ENCODE measurements at regions not wholly inside any gene's neighbourhood (a gene's known extent, or its start where the extent isn't known, plus 50 kb on each side); places are given as distances from the start of the nearest gene placed in this dataset.
"Not testable (repeated sequence)": the region's sequence is repeated elsewhere in the genome, so short reads cannot be mapped to it uniquely, and the experiment has no call there.

DNA sequence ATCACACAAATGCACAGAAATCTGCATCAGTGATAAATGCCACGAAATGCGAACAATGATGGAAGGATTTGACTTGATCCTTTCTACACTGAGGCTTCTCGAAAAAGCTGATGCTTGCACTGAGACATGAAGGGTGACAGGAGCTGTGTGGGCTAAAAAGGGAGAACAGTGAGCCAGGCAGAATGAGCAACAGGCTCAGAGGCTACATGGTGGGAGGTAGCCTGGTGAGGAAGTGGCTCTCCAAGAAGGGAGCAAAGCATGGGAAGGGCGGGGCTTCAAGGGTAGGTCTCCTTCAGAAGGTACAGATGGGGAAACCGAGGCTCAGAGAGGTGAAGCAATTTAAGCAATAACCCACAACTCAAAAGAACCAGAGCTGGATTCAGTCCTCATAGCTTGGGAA lies 82.4 kb downstream of the TRIM43 start:
- H3K9me3 Mint-ChIP-seq: no peaks in the 10 kb centered on the region
- POLR2A ChIA-PET: no interaction called here
- no peak for DNase-seq
- no peaks in the 10 kb centered on the region for H3K4me1 Mint-ChIP-seq
- no peaks in the 10 kb centered on the region for H3K36me3 Mint-ChIP-seq (ENCODE audit: low read depth)
- H3K4me3 Mint-ChIP-seq: no peak overlapping the region
- no peak overlapping the region for H3K27ac Mint-ChIP-seq
- peaks cover 22% of the 10 kb centered on the region for H3K27me3 Mint-ChIP-seq
- CTCF ChIA-PET: no interaction called here

DNA sequence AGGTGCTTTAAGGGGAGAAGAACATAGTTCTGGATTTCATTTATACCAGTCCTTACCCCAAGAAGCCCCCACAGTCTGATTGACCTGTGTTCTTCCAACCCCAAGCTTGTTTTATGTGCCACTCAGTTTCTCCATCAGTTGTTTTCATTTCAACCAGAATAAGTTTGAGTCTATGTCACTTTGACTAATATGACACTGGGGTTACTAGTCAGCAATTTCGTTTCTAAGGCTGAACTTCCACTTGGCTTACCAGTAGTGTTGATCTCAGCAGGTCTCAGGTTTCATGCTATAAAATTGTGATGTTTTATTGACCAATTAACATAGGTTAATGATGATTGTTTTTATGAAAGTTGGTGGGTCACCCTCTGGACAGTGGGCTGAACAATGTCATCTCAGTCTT lies 84.8 kb downstream of the TRIM43 start:
- POLR2A ChIA-PET; DNase-seq; H3K4me3 Mint-ChIP-seq; H3K4me1 Mint-ChIP-seq; H3K36me3 Mint-ChIP-seq (ENCODE audit: low read depth); H3K9me3 Mint-ChIP-seq; H3K27ac Mint-ChIP-seq; CTCF ChIA-PET: not testable (repeated sequence)
- peaks cover 23% of the 10 kb centered on the region for H3K27me3 Mint-ChIP-seq

- CTCF ChIA-PET: no interaction called here
- Mint-ChIP-seq H3K36me3 (ENCODE audit: low read depth) (no peaks in the 10 kb centered on the region), H3K4me3 (no peak overlapping the region), H3K27ac (no peak overlapping the region), H3K27me3 (peaks cover 27% of the 10 kb centered on the region), H3K9me3 (no peaks in the 10 kb centered on the region), H3K4me1 (peaks cover 1% of the 10 kb centered on the region)
- POLR2A ChIA-PET: no interaction called here
- DNase-seq: no peak
Measured at GRCh38 chr2:95677346-95677745, 85.5 kb downstream of the TRIM43 start.

DNA sequence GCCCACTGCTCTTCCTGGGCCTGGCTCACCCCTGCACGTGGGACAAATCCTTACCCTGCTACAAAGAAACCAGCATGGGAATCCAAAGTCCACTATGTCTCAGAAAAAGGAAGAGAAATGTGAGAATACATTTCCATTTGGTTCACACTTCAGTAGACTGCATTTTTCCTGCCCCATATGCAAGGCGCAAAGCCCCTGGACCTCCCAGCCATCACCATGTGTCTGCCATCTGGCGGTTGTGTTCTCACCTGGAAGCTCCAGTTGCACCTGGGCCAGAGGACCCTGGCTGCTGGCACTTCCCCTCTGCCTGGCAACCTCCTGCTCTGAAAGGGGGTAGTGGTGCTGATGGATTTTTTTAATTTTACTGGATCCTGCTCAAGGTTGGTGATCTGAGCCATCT lies 86.0 kb downstream of the TRIM43 start:
- H3K36me3 Mint-ChIP-seq (ENCODE audit: low read depth); H3K27ac Mint-ChIP-seq; H3K9me3 Mint-ChIP-seq; CTCF ChIA-PET; POLR2A ChIA-PET; H3K4me1 Mint-ChIP-seq; H3K4me3 Mint-ChIP-seq; DNase-seq: not testable (repeated sequence)
- H3K27me3 Mint-ChIP-seq: peaks cover 30% of the 10 kb centered on the region

- H3K9me3 Mint-ChIP-seq; CTCF ChIA-PET; H3K36me3 Mint-ChIP-seq (ENCODE audit: low read depth); DNase-seq; H3K4me1 Mint-ChIP-seq; H3K27ac Mint-ChIP-seq; H3K4me3 Mint-ChIP-seq; POLR2A ChIA-PET: not testable (repeated sequence)
- H3K27me3 Mint-ChIP-seq: peaks cover 24% of the 10 kb centered on the region
Measured at GRCh38 chr2:95681158-95681557, 89.4 kb downstream of the TRIM43 start.

DNA sequence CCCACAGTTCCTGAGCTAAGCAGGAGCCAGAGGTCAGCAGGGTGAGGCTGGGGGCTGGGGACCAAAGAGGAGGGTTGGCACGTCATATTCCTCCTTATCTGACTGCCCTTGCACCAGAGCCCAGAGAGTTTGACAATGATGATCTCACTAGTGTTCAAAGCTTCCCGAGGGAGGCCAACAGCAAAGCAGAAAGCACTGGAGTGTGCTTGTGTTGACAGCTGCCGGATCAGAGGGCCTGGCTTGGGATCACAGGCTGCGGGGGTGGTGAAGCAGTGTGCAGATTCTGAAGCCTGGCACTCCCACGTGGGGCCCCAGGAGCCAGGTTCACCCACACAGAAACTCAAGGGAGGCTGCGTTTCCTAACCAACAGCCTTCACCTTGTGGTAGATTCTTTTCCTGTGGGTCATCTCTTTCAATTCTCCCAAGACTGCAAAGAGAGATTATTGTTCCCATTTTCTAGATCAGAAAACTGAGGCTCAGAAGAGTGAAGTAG lies 89.8 kb downstream of the TRIM43 start:
- H3K9me3 Mint-ChIP-seq; H3K36me3 Mint-ChIP-seq (ENCODE audit: low read depth); H3K4me3 Mint-ChIP-seq; CTCF ChIA-PET; H3K27ac Mint-ChIP-seq; POLR2A ChIA-PET; H3K4me1 Mint-ChIP-seq; DNase-seq: not testable (repeated sequence)
- H3K27me3 Mint-ChIP-seq: peaks cover 24% of the 10 kb centered on the region

DNA sequence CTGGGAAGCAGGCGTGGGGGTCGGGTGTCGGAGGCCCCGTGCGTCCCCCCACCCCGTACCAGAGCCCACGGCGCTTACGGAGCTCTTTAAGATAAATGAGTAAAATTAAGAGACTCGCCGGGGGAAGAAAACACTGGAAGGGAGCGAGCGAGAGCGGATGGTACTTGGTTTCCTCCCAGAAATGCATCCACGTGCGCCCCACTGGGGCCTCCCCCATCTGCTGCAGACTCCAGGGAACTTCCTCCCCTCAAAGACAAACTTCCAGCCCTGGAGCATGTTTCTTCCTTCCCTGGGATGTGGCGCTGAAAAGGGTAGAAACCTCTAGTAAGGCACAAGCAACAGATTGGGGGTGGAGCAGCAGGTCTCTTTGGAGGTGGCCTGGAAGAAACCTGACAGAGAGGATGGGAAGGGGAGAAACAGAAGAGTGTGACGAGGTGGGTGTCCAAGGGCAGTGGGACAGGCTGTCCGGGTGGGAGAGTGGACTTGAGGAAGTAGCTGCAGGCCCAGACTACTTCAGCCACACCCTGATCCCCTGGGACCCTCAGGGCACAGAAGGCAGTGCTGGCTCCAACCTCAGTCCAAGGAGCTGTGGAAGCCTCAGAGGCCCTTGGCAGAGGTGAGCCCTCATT lies 91.2 kb downstream of the TRIM43 start:
- H3K9me3 Mint-ChIP-seq; H3K36me3 Mint-ChIP-seq (ENCODE audit: low read depth); H3K27ac Mint-ChIP-seq; DNase-seq; POLR2A ChIA-PET; H3K4me1 Mint-ChIP-seq; CTCF ChIA-PET; H3K4me3 Mint-ChIP-seq: not testable (repeated sequence)
- peaks cover 26% of the 10 kb centered on the region for H3K27me3 Mint-ChIP-seq

DNA sequence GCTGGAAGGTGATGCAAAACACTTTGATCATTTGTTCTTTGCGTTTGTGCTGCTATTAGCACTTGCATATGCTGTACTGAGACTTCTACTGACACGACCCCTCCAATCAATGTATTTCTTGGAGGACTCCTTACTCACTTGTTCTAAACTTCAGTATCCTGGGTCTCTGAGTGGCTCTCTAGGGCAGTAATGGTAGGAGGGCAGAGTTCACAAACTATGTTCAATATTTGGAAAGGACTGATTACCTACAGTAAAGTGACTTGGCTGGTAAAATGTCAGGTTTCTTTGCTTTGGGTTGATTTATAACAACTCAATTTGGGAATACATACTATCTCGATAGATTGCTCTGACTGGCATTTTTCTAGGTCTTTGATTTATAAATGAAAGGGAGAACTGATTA lies 93.7 kb downstream of the TRIM43 start:
- POLR2A ChIA-PET: no interaction called here
- CTCF ChIA-PET: no interaction called here
- H3K4me1 Mint-ChIP-seq: peaks cover 5% of the 10 kb centered on the region

GRCh38 chr2:95686056-95686825 lies 94.4 kb downstream of the TRIM43 start:
- POLR2A ChIA-PET; H3K36me3 Mint-ChIP-seq (ENCODE audit: low read depth); CTCF ChIA-PET; H3K4me3 Mint-ChIP-seq; H3K9me3 Mint-ChIP-seq; H3K27ac Mint-ChIP-seq; DNase-seq; H3K4me1 Mint-ChIP-seq: not testable (repeated sequence)
- peaks cover 23% of the 10 kb centered on the region for H3K27me3 Mint-ChIP-seq

More for the DNA sequence above, 93.7 kb downstream of the TRIM43 start:
- DNase-seq: no peak
- Mint-ChIP-seq H3K4me3 (no peak overlapping the region), H3K27me3 (peaks cover 28% of the 10 kb centered on the region), H3K27ac (no peak overlapping the region), H3K9me3 (no peaks in the 10 kb centered on the region), H3K36me3 (ENCODE audit: low read depth) (no peaks in the 10 kb centered on the region)

GRCh38 chr2:95687852-95688251 lies 96.1 kb downstream of the TRIM43 start:
- POLR2A ChIA-PET, CTCF ChIA-PET: not testable (repeated sequence)

GRCh38 chr2:95691210-95691609 lies 99.4 kb downstream of the TRIM43 start:
- H3K4me1 Mint-ChIP-seq; H3K27me3 Mint-ChIP-seq; CTCF ChIA-PET; H3K27ac Mint-ChIP-seq; DNase-seq; H3K9me3 Mint-ChIP-seq; H3K4me3 Mint-ChIP-seq; H3K36me3 Mint-ChIP-seq (ENCODE audit: low read depth): not testable (repeated sequence)
- POLR2A ChIA-PET: interaction anchor here (0.6 kb wide), 1 partner anchor 154 kb away, joined by 3 read pairs; no protein-coding TSS in a partner anchor

More at GRCh38 chr2:95687852-95688251, 96.1 kb downstream of the TRIM43 start:
- not testable (repeated sequence) for H3K36me3 Mint-ChIP-seq (ENCODE audit: low read depth); H3K4me1 Mint-ChIP-seq; H3K9me3 Mint-ChIP-seq; H3K4me3 Mint-ChIP-seq; H3K27ac Mint-ChIP-seq; DNase-seq
- H3K27me3 Mint-ChIP-seq: peaks cover 16% of the 10 kb centered on the region

GRCh38 chr2:95693071-95693846 lies 101.5 kb downstream of the TRIM43 start:
- H3K4me3 Mint-ChIP-seq; H3K9me3 Mint-ChIP-seq; DNase-seq; POLR2A ChIA-PET; H3K27ac Mint-ChIP-seq; CTCF ChIA-PET; H3K36me3 Mint-ChIP-seq (ENCODE audit: low read depth); H3K4me1 Mint-ChIP-seq: not testable (repeated sequence)
- H3K27me3 Mint-ChIP-seq: peaks cover 13% of the 10 kb centered on the region

DNA sequence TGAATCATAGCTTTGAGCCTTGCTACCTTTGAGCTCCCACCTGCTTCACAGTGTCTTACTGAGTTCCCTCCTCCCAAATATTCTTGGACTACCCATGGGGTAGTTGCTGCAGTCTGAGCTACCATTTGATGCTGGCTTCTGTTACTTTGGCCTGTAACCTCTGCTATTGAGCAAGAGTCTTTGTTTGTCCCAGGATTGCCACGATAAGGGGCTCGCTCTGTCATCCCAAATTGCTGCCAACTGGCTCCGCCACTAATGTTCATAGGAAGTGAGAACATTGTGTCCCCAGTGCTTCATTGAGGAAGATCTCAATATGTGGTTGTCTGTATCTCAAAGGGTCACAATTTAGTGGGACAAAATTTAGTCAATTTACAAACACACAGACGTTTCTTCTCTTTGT lies 103.8 kb downstream of the TRIM43 start:
- no peak for DNase-seq
- no peaks in the 10 kb centered on the region for H3K36me3 Mint-ChIP-seq (ENCODE audit: low read depth)
- no peaks in the 10 kb centered on the region for H3K9me3 Mint-ChIP-seq
- H3K4me1 Mint-ChIP-seq: no peaks in the 10 kb centered on the region
- H3K27me3 Mint-ChIP-seq: peaks cover 15% of the 10 kb centered on the region
- H3K4me3 Mint-ChIP-seq: no peak overlapping the region
- POLR2A ChIA-PET: no interaction called here
- CTCF ChIA-PET: no interaction called here
- H3K27ac Mint-ChIP-seq: no peak overlapping the region

Measured in activated CD4-positive, alpha-beta memory T cell treated with anti-CD3 and anti-CD28 coated beads, Interleukin-2, amount 10 ng/mL, durations not matched to agents 7 days and 5 days (primary cell).